ENCODE measurements at regions not wholly inside any gene's neighbourhood (a gene's known extent, or its start where the extent isn't known, plus 50 kb on each side); places are given as distances from the start of the nearest gene placed in this dataset.

DNA sequence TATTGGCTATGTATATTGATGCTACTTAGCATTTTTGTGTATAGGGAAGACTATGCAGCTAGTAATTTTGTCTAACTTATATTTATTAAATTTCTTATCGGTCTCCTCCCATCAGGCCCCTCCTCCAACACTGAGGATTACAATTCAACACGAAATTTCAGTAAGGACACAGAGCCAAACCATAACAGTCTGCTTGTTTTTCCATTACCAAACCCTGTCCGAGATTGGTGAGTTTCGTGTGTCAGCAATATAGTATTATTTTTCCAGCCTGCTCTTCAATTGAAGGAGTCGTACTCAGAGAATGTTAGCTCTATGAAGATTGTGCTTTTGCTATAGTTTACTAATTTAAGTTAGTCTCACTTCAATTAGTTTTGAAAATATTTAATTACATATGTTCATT lies 1495.3 kb downstream of the MRPL39 start:
- H3K9me3 Mint-ChIP-seq, result peaks cover 2% of the 10 kb centered on the region
- H3K4me3 Mint-ChIP-seq, result no peak overlapping the region
- H3K36me3 Mint-ChIP-seq, result no peaks in the 10 kb centered on the region
- DNase-seq (ENCODE audit: low spot score), result no peak
- no peak overlapping the region for H3K27ac Mint-ChIP-seq
- H3K27me3 Mint-ChIP-seq, result no peaks in the 10 kb centered on the region
- H3K4me1 Mint-ChIP-seq (ENCODE audit: low read depth in 2 of 2), result no peaks in the 10 kb centered on the region
- no peak for ATAC-seq

DNA sequence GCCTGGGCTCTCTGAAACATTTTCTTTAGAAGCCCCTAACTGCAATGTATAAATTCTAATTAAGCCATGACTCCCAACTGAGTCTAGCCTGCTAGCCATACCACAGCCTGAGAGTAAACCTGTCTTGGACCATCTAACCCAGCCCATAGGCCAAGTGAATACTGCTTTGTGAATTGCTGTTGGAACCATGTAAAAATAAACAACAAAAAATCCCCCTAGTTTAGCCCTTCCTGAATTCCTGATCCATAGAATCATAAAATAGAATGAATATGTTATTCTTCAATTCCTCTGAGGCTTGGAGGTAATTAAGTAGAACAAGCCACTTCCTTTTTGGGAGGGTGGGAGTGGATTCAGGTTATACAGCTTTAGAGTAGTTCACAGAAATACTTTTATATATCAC lies 1496.4 kb downstream of the MRPL39 start:
- ATAC-seq (no peak), DNase-seq (ENCODE audit: low spot score) (no peak)
- Mint-ChIP-seq H3K27me3 (no peaks in the 10 kb centered on the region), H3K4me3 (no peak overlapping the region), H3K36me3 (no peaks in the 10 kb centered on the region), H3K27ac (no peak overlapping the region), H3K4me1 (ENCODE audit: low read depth in 2 of 2) (no peaks in the 10 kb centered on the region), H3K9me3 (peaks cover 2% of the 10 kb centered on the region)

DNA sequence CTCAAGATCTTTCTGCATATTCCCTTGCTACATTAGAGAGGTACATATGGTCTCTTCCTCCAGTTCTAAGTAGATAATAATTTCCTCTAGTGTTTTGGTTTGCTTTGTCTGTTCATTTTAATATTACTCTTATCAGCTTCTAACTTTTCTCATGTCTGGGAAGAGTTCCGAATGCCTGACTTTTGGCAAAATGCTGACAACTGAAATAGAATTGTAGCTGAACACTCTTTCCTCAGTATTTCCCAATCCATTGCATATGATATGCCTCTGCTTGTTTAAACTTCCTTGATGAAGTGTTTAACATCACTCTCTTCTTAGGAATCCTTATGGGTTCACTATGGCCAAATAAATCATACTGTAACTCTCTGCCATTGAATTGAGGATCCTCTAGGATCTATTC lies 1510.1 kb downstream of the MRPL39 start:
- Mint-ChIP-seq H3K9me3 (peaks cover 6% of the 10 kb centered on the region), H3K36me3 (no peaks in the 10 kb centered on the region), H3K27me3 (no peaks in the 10 kb centered on the region), H3K27ac (no peak overlapping the region), H3K4me3 (no peak overlapping the region), H3K4me1 (ENCODE audit: low read depth in 2 of 2) (no peaks in the 10 kb centered on the region)
- no peak for ATAC-seq
- no peak for DNase-seq (ENCODE audit: low spot score)

- ATAC-seq (no peak), DNase-seq (ENCODE audit: low spot score) (no peak)
- Mint-ChIP-seq H3K27me3 (no peaks in the 10 kb centered on the region), H3K27ac (no peak overlapping the region), H3K36me3 (no peaks in the 10 kb centered on the region), H3K4me1 (ENCODE audit: low read depth in 2 of 2) (no peaks in the 10 kb centered on the region), H3K9me3 (peaks cover 7% of the 10 kb centered on the region), H3K4me3 (no peak overlapping the region)
These were observed 1510.6 kb downstream of the MRPL39 start for GRCh38 chr21:24096651-24097050.

DNA sequence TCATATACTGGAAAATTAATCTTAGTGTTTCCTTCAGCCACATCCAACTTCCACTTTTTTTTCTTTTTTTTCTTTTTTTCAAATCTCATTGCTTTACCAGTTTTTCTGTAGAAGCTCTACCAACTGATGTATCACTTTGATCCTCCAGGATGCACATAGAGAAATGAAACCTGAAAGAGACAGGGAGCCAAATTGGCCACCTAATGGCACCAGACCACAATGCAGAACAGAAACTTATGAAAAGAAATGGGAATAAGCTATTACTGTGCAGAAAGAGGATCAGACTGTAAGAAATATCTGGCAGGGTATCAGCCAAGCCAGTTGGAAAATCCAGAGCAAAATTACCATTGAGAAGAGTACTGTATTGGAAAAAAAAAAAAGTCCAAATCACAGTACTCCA lies 1514.2 kb downstream of the MRPL39 start:
- Mint-ChIP-seq H3K36me3 (peaks cover 7% of the 10 kb centered on the region), H3K9me3 (peaks cover 31% of the 10 kb centered on the region), H3K27me3 (no peaks in the 10 kb centered on the region), H3K27ac (no peak overlapping the region), H3K4me1 (ENCODE audit: low read depth in 2 of 2) (no peaks in the 10 kb centered on the region), H3K4me3 (no peak overlapping the region)
- DNase-seq (ENCODE audit: low spot score) (no peak), ATAC-seq (no peak)

GRCh38 chr21:24076179-24076578 lies 1531.1 kb downstream of the MRPL39 start:
- no peak for ATAC-seq
- Mint-ChIP-seq H3K27me3 (no peaks in the 10 kb centered on the region), H3K36me3 (no peaks in the 10 kb centered on the region)

DNA sequence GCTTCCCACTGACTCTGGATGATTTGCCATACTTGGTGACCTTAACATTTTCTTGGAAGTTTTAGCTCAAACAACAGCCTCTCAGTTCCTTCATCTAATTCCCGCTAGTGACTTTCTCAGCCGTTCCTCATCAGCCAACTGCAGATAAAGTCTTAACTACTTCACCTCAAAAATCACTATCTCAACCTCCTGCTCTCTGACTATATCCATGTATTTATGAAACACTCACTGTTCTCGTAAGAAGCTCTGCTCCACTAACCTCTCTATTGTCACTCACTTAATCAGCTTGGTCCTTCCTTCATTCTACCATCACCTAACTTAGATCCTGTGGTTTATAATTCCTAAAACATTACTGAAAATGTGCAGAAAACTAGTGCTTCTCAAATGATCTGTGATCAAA lies 1551.6 kb downstream of the MRPL39 start:
- Mint-ChIP-seq H3K4me1 (ENCODE audit: low read depth in 2 of 2) (no peaks in the 10 kb centered on the region), H3K27me3 (no peaks in the 10 kb centered on the region), H3K36me3 (no peaks in the 10 kb centered on the region), H3K9me3 (no peaks in the 10 kb centered on the region), H3K4me3 (no peak overlapping the region), H3K27ac (no peak overlapping the region)
- DNase-seq (ENCODE audit: low spot score), result no peak
- ATAC-seq, result no peak

More at GRCh38 chr21:24076179-24076578, 1531.1 kb downstream of the MRPL39 start:
- Mint-ChIP-seq H3K27ac (no peak overlapping the region), H3K4me1 (ENCODE audit: low read depth in 2 of 2) (no peaks in the 10 kb centered on the region), H3K9me3 (peaks cover 15% of the 10 kb centered on the region), H3K4me3 (no peak overlapping the region)
- DNase-seq (ENCODE audit: low spot score), result no peak

- Mint-ChIP-seq H3K4me1 (ENCODE audit: low read depth in 2 of 2) (no peaks in the 10 kb centered on the region), H3K4me3 (no peak overlapping the region), H3K27ac (no peak overlapping the region), H3K36me3 (no peaks in the 10 kb centered on the region), H3K27me3 (no peaks in the 10 kb centered on the region), H3K9me3 (no peaks in the 10 kb centered on the region)
- DNase-seq (ENCODE audit: low spot score) (no peak), ATAC-seq (no peak)
These were observed 1557.0 kb downstream of the MRPL39 start for GRCh38 chr21:24050231-24050630.

- Mint-ChIP-seq H3K27me3 (no peaks in the 10 kb centered on the region), H3K27ac (no peak overlapping the region), H3K4me3 (no peak overlapping the region), H3K36me3 (no peaks in the 10 kb centered on the region), H3K4me1 (ENCODE audit: low read depth in 2 of 2) (no peaks in the 10 kb centered on the region), H3K9me3 (no peaks in the 10 kb centered on the region)
- ATAC-seq (no peak), DNase-seq (ENCODE audit: low spot score) (no peak)
These were observed 1560.3 kb downstream of the MRPL39 start for GRCh38 chr21:24046829-24047443.

- H3K36me3 Mint-ChIP-seq, result no peaks in the 10 kb centered on the region
- no peak for DNase-seq (ENCODE audit: low spot score)
- ATAC-seq, result no peak
- H3K27me3 Mint-ChIP-seq, result no peaks in the 10 kb centered on the region
- no peaks in the 10 kb centered on the region for H3K9me3 Mint-ChIP-seq
- no peak overlapping the region for H3K27ac Mint-ChIP-seq
- no peak overlapping the region for H3K4me3 Mint-ChIP-seq
- H3K4me1 Mint-ChIP-seq (ENCODE audit: low read depth in 2 of 2), result no peaks in the 10 kb centered on the region
These were observed 1561.5 kb downstream of the MRPL39 start for GRCh38 chr21:24045775-24046215.

GRCh38 chr21:24045373-24045772 lies 1561.9 kb downstream of the MRPL39 start:
- Mint-ChIP-seq H3K27me3 (no peaks in the 10 kb centered on the region), H3K4me1 (ENCODE audit: low read depth in 2 of 2) (no peaks in the 10 kb centered on the region), H3K4me3 (no peak overlapping the region), H3K36me3 (no peaks in the 10 kb centered on the region), H3K27ac (no peak overlapping the region), H3K9me3 (no peaks in the 10 kb centered on the region)
- no peak for ATAC-seq
- no peak for DNase-seq (ENCODE audit: low spot score)

GRCh38 chr21:24042687-24043086 lies 1564.6 kb downstream of the MRPL39 start:
- DNase-seq (ENCODE audit: low spot score) (no peak), ATAC-seq (no peak)
- Mint-ChIP-seq H3K4me3 (no peak overlapping the region), H3K27me3 (no peaks in the 10 kb centered on the region), H3K9me3 (peaks cover 3% of the 10 kb centered on the region), H3K36me3 (no peaks in the 10 kb centered on the region), H3K4me1 (ENCODE audit: low read depth in 2 of 2) (no peaks in the 10 kb centered on the region), H3K27ac (no peak overlapping the region)

DNA sequence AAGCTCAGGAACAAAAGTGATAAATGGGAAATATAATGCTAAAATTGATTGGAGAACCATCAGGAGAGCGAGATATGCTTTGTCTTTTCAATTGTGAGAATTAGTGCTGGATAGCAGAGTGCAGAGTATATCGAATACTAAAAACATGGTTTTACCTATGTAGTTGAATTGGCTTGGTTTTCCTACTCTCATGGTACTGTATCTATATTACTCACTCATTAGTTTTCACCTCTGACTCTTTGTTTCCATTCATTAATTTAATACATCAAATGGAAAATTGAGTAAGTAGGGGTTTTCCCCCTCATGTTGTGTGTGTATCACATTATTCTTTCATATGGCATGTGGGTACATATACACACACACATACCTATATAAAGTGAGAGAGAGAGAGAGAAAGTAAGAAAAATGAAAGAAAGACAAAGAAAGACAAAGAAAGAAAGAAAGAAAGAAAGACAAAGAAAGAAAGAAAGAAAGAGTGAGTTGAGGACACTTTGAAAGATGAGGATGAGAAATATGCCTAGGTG lies 1574.5 kb downstream of the MRPL39 start:
- H3K4me3 Mint-ChIP-seq, result no peak overlapping the region
- H3K4me1 Mint-ChIP-seq (ENCODE audit: low read depth in 2 of 2), result no peaks in the 10 kb centered on the region
- H3K36me3 Mint-ChIP-seq, result peaks cover 7% of the 10 kb centered on the region
- DNase-seq (ENCODE audit: low spot score) (no peak), ATAC-seq (no peak)
- no peak overlapping the region for H3K27ac Mint-ChIP-seq
- no peaks in the 10 kb centered on the region for H3K27me3 Mint-ChIP-seq
- H3K9me3 Mint-ChIP-seq, result peaks cover 9% of the 10 kb centered on the region

DNA sequence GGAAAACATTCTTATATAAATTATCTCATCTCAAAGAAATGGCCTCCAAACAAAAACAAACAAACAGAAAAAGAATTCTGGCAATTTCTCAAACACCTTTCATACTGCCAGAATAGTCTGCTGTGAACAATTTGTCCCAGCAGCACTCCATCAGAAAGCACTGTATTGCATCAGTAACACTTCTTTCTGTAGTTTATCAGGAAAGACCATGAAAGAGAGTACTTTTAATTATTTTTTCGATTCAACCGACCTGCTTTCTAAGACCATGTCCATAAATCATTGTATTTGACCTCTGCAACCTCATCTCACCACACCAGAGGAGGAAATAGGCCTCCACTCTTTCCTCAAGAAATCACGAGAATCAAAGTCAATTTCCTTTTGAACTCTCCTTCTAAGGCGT lies 1579.9 kb downstream of the MRPL39 start:
- Mint-ChIP-seq H3K27ac (no peak overlapping the region), H3K36me3 (no peaks in the 10 kb centered on the region), H3K9me3 (no peaks in the 10 kb centered on the region), H3K4me1 (ENCODE audit: low read depth in 2 of 2) (no peaks in the 10 kb centered on the region), H3K27me3 (no peaks in the 10 kb centered on the region), H3K4me3 (no peak overlapping the region)
- ATAC-seq (no peak), DNase-seq (ENCODE audit: low spot score) (no peak)

- no peak for ATAC-seq
- Mint-ChIP-seq H3K9me3 (no peaks in the 10 kb centered on the region), H3K4me3 (no peak overlapping the region), H3K4me1 (ENCODE audit: low read depth in 2 of 2) (no peaks in the 10 kb centered on the region), H3K36me3 (no peaks in the 10 kb centered on the region), H3K27ac (no peak overlapping the region), H3K27me3 (no peaks in the 10 kb centered on the region)
- DNase-seq (ENCODE audit: low spot score), result no peak
These were observed 1582.2 kb downstream of the MRPL39 start for GRCh38 chr21:24025101-24025500.
